Testis (tissue), 2 donors: ENCODE measurements at regions not wholly inside any gene's neighbourhood (a gene's known extent, or its start where the extent isn't known, plus 50 kb on each side); places are given as distances from the start of the nearest gene placed in this dataset.

Experiments
- CTCF ChIP-seq, 3 experiments: fragments of 450-650 bp in 2 of 3; fragments of 200-600 bp in 1 of 3; sonication (generic) in 1 of 3; IDR thresholded peaks; one replicate each; pipeline ENCODE4 v1.5.1; 2016 to 2019; ENCODE audit warnings: antibody characterized with exemption in 3 of 3, mild to moderate bottlenecking in 2 of 3, moderate library complexity in 1 of 3
- POLR2A ChIP-seq: fragments of 450-650 bp; IDR thresholded peaks from one replicate; pipeline ENCODE4 v1.6.1; 2017; ENCODE audit warnings: antibody characterized with exemption, mild to moderate bottlenecking, moderate library complexity

- TF ChIP-seq CTCF (IDR thresholded peaks at IDR 0.05), result no peak
- TF ChIP-seq POLR2A, result no peak
Measured at GRCh38 chr6:23522792-23523547, 603.0 kb upstream of the NRSN1 start.
